Stimulated activated CD4-positive, alpha-beta T cell treated with anti-CD3 and anti-CD28 coated beads, Interleukin-2, amount 100 ng/mL, for 4 hours (primary cell): ENCODE measurements at regions not wholly inside any gene's neighbourhood (a gene's known extent, or its start where the extent isn't known, plus 50 kb on each side); places are given as distances from the start of the nearest gene placed in this dataset.

ENCODE experiments used
- DNase-seq: peaks from one replicate; pipeline ENCODE4 v3.0.0-alpha.2; 2020; ENCODE audit warnings: low read depth

DNA sequence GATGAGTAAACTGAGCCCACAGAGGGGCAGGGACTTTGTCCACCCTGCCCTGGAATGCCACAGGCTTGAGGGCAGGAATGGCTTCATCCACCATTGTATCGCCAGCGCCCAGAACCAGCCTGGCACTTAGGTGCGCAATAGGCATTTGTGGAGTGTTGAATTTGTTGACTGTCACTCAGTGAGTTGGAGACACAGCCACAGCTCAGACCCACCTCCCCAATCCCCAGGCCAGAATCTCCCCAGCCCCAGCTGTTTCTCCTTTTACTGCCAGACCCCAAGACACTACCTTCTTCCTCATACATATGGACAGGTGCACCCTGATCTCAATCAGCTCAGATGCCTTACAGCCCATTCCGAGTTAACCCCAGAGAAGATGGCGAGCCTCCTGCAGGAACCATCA lies 674.5 kb downstream of the MATN1 start:
- DNase-seq = no peak

DNA sequence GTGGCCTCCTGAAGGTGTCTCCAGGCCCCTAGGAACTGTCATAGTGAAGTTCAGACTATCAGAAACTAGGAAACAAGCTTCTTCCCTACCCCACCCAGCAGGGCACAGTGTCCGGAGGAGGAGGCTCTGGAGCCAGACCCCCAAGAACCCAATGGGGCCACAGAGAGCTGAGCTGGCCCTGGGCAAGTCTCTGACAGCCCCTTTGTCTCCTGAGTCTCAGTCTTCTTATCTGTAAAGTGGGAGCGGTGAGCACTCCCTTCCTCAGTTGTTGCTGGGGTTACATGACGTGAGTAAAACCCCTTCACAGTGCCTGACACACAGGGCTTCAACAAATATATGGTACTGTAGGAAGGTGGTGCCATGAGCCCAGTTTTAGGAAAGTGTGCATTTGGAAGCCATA lies 675.8 kb downstream of the MATN1 start:
- DNase-seq = no peak

DNA sequence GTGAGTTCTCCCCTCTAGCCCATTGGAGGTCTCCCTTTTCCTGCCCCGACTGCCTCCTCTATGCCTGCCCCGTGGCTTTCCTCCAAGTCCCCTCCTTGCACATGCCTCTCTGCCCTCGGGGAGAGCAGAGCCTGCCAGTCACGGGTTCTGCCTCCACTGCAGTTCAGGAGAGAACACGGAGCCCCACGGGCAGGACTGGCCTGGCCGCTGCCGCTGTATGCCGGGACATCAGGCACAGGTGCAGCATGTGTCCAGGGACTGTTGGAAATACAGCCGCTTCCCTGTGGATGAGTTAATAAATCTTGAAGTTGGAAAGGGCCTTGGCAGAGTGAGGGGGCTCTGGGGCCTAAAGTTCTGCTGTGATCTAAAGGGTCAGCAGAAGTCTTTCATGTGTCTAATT lies 676.6 kb downstream of the MATN1 start:
- DNase-seq = no peak

DNA sequence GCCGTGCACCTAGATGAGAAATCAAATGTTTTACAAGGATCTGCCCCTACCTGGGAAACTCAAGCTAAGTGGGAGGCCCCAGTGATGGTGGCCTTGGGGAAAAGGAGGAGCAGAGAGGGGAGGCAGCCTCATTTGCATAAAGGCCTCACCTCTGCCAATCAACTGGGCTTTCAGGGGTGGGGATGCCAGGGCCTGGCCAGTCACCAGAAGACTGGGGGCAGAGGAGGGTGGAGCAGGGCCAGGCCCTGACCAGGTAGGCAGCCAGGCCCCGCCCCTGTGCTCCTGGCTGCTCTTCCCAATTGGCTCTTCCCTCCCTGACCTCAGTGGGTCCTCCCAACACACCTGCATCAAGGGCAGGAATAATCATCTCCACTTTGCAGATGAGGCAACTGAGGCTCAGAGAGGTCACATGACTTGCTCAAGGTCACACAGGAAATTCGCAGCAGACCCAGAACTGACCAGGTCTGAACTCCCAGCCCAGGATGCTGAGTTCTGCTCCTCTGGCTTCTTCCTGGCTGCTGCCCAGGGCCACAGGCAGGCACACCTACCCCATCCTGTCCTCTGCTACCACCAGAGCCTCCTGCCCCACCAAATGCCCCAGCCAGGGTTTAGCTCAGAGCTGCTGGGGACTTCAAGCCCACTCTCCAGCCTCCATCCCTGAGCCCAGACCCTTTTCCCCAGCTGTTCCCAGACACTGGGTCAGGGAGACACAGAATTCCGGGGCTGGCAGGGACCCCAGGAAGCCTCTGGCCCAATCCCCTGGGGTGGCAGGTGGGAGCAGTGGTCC lies 677.9 kb downstream of the MATN1 start:
- DNase-seq = no peak

DNA sequence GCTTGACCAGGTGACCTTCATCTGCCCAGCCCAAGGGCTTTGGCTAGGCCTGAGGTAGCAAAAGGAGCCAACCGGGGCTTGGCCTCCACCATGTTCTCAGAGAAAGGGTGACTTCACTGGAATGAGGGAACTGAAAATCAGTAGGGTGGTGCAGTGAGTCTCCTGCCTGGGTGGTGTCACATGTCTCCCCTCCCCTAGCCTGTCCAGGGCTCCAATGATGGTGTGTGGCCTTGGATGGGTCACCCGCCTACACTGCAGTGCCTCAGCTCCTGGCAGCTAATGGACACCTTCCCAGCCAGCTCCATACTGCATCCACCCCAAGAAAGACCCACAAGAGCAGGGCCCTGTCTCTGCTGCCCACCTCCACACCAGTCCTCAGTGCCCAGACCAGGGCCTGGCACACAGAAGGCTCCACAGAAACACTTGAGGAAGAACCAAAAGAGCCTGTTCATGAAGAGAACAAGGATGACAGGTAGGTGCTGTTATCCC lies 678.7 kb downstream of the MATN1 start:
- DNase-seq = no peak

DNA sequence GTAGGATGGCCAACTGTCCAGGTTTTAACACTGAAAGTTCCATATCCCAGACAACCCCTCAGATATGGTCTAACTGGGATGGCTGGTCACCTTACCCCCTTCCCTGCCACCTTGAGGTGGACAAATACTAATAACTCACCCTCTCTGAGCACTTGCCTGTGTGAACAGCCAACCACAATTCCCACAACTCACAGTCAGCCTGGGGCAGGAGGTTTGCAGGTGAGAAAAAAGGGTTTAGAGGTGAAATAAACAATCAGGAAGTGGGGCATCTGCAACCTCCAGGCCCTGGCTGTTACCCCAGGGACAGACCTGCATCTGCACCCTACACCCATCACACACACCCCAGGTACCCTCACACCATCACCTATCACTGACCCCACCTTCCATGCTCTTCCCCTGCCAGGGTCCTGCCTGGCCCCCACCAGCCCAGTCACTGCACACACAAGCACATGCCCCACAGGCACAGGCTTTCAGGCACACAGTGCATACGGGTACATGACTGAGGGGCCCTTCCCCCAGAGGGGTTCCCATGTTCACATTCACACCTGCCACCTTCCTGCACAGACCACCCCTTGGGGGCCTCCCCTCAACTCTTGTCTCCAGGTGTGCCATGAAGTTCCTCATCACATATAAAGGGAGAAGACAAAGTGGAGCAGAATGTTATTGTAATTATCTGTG lies 679.5 kb downstream of the MATN1 start:
- DNase-seq = no peak

DNA sequence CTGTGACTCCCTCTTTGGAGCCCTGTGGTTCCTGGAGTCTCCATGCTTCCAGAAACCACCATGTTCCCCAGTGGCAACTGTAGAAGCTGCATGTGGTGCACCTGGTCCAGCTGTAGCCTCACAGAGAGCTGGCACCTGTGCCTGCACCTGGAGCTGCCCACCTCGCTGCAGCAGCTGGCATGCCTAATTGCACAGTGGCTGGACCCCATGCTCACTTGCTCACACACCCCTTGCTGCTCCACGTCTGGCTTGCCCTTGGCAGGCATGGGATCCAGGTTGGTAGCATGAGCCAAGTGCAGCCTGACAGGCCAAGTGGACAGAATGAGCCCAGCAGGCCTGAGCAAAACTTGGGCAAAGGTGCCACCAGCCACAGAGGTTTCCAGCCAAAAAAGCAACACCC lies 680.1 kb downstream of the MATN1 start:
- no peak for DNase-seq

DNA sequence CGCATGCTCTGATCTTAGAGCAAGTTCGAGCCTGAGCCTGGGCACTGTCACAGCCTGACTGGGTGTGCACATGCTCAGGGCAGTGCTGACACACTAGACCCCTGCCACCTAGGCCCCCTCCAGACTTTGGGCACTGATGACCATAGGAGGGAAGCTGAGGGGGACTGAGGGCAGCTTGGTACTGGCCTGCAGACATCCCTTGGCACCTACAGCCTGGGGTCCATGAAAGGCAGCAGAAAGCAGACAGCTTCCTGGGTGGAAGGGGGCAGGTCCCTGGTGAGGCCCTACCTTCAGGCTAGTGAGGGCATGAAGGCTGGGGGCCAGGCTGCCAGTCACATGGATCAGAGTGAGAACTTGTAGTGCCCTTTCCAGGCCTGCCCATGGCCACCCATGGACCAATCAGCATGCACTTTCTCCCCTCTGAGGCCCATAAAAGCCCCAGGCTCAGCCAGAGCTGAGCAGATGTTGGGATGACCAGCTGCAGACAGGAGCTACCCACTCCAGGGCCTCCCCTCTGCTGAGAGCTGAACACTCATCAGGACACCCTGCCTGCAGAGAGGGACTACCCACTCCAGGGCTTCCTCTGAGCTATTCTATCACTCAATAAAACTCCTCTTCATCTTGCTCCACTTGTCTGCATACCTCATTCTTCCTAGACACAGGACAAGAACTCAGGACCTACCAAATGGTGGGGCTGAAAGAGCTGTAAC lies 680.8 kb downstream of the MATN1 start:
- DNase-seq = no peak

DNA sequence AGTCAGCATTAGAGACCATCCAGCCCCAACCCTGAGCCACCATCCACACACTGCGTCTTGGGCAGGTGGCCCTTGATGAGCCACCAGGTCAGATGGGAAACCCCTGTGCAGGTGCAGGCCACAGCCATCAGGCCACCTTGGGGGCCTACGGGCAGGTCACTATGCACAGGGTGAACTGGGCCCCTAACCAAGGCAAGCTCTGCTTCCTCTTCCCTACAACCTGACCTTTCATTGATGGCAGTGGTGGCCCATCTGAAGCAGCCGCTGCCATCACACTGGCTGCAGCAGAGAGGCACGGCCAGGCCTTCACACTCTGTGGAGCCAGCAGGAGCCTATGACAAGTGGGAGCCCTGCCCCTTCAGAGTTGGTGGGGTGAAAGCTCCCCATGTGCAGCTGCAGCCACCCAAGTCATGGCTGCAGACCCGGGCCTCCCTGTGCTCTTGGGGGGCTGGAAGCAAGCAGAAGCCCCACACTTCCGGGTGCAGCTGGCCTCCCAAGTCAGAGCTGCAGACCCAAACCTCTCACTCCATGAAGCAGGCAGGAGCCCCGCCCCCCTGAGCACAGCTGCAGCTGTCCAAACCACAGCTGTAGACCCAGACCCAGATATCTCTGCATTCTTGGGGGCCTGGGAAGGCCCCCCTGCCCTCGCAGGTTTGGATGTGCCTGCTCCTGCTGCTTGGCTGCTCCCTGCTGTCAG lies 681.5 kb downstream of the MATN1 start:
- DNase-seq = no peak

DNA sequence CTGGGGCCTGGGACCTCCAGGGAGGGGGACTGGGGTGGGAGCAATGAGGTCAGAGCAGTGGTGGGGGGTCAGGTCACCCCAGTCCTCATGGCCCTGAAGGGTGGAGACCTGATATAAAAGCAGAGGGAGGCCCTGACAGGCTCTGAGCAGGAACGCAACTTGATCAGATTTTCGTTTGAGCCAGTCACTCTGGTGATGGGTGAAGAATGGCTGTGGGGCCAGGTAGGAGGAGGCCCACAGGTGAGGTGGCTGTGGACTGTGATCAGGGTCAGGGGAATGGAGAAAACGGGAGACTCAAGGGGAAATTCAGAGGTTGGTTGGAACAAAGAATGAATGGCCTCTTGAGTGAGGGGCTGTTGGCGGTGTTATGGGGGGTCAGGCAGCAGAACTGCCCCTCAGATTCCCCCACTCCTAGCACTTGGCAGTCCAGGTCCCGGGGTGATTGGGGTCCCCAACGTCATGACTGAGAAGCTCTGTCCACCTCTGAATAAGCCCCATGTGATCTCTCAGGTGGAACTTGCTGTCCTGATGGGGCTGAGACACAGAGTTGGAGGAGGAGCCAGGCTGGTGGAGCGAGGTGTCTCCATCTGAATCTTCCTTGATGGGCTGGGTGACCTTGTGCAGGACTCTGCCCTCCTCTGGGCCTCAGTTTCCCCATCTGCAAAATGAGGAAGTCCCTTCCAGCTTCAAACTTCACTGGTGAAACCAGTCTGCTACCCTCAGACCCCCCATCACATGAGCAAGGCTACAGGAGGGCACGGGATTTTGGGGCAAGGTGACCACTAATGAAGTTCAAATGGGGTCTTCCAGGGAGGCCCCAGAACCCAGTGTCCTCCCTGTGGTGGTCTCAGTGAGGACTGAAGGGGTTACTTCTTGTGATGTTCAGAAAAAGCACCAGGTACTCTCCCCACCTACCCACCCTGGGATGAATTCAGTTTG lies 683.0 kb downstream of the MATN1 start:
- no peak for DNase-seq

DNA sequence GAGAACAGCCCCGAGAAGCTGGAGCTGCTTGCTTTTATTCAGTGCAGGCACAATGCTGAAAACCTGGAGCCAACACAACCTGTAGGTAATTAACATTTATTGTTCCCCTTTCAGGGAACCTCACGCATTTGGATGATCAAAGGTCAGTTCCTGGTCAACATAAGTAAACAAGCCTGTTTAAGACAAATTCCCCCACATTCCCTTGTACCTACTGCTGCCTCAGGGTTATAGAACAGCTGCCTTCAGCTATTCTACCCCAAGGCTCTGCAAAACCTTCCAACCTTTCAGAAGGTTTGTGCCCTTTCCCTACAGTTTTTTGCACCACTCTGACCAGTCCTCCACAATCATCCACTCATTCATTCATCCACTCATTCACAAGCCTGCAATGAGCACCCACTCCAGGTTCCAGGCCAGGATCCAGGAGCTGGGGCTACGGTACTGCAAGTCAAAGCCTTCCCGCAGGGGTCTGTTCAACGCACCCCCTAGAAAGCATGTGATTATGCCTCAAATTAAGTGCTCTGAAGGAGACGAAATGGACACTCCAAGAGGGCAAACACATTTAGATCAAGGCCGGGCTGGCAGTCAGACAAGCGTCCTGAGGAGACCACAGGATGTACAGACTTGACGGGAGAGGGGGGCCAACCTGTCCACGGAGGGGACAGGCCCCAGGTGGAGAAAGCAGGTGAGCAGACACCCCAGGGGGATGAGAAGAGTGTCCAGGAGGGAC lies 683.9 kb downstream of the MATN1 start:
- DNase-seq = no peak

DNA sequence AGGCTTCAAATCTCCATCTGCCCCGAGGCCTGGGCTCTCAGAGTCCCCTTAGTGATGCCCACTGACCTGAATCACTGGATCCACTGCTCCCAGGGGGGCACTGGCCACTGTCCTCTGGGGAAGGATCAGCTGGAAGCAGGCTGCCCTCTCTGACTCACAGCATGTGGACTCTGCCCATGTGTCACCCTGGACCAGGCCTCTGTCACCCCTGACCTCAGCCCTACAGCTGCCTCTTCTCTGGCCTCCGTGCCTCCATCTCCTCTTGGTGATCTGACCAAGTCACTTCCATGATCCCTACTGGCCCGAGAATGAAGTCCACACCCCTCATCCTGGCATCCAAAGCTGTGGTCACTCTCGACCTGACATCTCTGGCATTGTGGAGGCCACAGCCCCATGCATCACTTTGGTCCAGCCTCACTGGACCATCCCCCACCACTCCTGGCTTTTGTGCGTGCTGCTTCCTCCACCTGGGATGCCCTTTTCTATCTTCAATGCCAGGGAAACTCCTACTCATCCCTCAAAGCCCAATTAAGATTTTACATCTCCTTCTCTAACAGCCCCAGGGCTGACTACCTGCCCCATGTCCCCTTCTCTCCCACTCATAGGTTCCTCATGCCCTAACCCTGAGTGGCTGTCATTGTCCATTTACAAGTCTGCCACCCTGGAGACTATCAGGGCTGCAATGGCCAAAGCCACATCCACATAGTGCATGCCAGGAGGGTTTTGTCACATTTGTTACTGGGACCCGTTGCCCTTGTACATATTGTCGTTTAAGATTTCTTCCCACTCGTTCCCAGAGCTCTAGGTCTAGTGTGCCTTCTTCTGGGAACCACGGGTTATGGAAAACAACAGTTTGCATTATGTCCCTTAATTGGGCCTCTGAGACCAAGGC lies 685.0 kb downstream of the MATN1 start:
- DNase-seq = no peak

DNA sequence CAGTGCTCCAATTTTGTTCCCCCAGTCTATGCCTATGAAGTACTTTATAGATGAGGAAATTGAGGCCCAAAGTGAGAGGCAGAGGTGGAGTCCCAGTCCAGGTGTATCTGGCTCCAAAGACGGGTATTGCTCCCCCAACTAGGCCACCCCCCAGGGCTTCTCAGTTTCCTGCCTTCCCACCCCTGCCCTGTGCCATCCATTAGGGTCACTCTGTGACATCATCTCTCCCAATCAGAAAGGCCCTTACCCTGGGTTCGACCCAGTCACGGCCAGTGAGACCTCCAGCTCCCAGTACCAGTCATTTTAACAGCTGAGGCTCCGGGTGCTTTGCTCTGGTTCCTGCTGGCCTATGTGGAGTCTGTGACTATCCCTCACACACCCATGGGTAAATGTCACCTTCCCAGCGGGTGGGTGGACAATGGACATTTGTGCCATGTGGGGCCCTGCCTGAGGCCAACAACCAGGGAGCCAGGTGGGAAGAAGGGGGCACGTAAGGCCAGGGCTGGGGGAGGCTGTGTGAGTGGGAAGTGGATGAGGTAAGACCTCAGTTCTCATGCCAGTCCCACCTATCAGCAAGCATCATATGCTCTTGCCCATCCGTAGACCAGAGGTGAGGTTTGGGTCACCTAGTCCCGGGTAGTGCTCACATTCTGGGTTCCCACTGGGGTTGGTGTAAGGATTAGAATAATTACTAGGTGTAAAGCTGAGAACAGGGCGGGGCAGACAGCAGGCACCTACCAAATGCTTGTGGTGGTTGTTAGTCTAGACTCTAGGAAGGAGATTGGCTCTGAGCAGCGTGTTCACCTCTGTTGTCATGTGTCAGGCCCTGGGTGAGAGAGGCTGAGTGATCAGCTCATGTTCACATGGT lies 685.9 kb downstream of the MATN1 start:
- no peak for DNase-seq

DNA sequence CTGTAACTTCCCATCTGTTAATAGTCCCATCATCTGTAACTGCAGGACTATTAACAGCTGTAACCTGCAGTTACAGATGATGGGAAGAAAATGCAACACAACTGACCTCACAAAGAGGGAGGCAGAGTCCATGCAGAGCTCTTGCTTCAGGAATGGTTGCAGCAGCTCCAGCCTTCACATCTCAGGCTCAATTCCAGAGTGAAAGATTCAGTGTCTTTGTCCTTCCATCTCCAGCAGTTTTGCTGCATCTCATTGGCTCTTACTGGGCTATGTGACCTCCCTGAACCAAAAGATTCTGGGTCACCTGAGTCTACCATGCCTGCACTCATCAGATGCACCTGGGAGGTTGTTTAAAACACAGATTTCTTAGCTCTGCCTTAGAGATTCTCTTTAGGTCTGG lies 686.7 kb downstream of the MATN1 start:
- no peak for DNase-seq

DNA sequence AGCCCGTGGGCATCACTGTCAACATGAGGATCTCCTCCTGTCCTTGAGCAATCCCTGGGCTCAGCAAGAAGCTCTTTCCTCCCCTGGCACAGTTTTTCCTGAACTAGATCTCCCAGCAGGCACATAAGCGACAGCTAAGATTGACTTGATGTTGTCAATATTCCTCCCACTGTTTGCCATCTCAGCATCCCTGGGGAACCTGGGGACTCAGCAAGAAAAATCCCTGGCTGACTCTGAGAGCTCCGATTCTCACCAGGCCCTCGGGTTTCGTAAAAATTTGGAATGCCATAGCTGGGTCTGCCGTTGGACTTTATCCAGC lies 687.2 kb downstream of the MATN1 start:
- no peak for DNase-seq

DNA sequence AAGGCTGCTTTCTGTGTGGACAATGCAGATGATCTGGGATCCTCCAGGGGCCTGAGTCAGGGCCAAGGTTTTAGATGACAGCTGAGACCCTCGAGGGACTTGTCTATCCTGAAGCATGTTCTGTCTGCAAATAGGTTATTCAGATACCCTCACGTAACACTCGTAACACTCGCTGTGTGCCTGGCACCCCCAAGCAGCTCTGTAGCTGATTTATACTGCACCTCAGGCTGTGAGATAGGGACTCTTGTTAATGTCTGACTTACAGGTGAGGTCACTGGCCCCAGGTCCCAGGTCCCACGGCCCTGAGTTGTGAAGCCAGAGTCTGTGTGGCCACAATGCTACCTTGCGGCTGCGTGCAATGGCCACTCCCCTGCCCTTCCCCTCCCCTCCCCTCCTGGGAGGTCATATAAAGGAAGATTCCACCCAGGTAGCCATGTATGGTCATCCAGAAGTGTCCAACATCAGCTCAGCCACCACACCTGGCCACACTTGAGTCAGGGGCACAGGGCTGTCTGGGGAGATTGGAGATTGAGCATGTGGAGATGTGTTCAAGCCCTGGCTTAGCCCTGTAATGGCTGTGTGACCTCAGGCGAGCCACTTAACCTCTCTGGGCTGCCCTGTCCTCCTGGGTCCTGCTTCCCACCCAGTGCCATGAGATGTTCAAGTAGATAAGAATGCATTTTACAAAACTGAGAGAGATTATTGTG lies 687.7 kb downstream of the MATN1 start:
- DNase-seq = no peak

DNA sequence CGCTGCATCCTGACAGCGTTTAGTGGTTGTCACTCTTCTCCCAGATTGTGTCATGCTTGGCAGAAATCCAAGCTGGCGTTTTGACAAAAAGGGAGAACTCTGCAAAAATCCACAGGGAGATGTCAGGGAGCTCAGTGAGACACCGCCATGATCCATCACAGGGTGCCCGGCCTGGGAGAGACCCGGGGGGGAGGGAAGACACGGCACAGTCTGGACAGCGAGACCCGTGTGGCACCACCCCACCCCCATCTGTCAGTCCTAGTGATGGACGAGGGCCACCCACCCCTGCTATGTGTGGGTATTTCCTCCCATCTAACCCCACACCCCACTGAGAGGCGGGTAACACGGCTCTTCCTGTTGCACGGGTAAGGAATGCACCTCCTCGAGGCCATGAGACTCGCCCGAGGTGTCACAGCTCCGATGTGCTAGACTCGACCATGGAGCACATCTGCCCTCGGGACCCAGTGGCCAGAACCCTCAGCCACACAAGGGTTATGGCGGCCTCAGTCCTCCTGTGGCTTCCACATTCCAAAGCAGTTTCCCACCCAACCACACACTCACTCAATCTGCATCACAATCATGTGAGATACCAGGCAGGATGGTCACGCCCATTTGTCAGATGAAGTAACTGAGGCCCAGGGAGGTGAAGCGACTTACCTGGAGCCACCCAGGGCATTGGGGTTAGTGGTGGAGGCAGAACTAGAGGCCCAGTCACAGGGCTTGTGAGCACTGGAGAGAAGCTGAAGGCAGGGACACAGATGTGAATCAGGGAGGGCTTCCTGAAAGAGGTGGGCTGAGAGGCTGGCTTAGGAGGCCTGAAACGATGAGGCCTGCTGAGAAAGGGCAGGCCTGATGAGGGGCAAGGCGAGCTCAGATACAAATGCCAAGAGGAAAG lies 688.5 kb downstream of the MATN1 start:
- DNase-seq = no peak
